ENCODE measurements at regions not wholly inside any gene's neighbourhood (a gene's known extent, or its start where the extent isn't known, plus 50 kb on each side); places are given as distances from the start of the nearest gene placed in this dataset.

DNA sequence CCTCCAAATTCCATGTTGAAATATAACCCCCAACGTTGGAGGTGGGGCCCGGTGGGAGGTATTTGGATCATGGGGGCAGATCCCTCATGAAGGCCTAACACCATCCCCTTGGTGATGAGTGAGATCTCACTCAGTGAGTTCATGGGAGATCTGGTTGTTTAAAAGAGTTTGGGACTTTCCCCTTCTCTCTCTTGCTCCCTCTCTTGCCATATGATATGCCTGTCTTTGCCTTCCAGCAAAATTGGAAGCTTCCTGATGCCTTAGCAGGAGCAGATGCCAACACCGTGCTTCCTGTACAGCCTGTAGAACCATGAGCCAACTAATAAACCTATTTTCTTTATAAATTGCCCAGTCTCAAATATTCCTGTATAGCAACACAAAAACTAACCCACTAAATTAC is 55.7 kb upstream of the CDK1 start:
- DNase-seq (ENCODE audit: extremely low read depth in 1 of 4, low spot score in 3 of 4): no peak
- H3K27ac ChIP-seq (ENCODE audit: extremely low read depth, low read depth, low read length): no peak overlapping the region
- no peaks in the 10 kb centered on the region for H4K20me1 ChIP-seq (replicated peaks; ENCODE audit: control insufficient read depth, insufficient read depth, low read length)
- no peak overlapping the region for H3K4me2 ChIP-seq (ENCODE audit: insufficient read depth, low read length)
- no TSS peak for BruUV-seq (replicated peaks)
- no peaks in the 10 kb centered on the region for H3K36me3 ChIP-seq (ENCODE audit: control insufficient read depth, insufficient read depth, low read length)
- H3K9ac ChIP-seq (ENCODE audit: insufficient read depth in 1 of 2, low read depth in 2 of 2, low read length in 2 of 2): no peak overlapping the region
- intact Hi-C loops (cut with micrococcal nuclease): no loop called here
- H3K79me2 ChIP-seq (ENCODE audit: control insufficient read depth, insufficient read depth, low read length): no peaks in the 10 kb centered on the region
- no peak for FAIRE-seq
- no peaks in the 10 kb centered on the region for H3K9me3 ChIP-seq (replicated peaks; ENCODE audit: control insufficient read depth, insufficient read depth, low read depth, low read length)
- POLR2A ChIA-PET: no interaction called here
- no peak overlapping the region for H2AFZ ChIP-seq (ENCODE audit: low read depth, low read length)
- CTCF ChIA-PET (ENCODE audit: low intra/inter-chr PET ratio): no interaction called here
- H3K27me3 ChIP-seq (ENCODE audit: control insufficient read depth in 2 of 2, insufficient read depth in 2 of 2, low read length in 2 of 2): no peaks in the 10 kb centered on the region
- WGBS (ENCODE audit: insufficient coverage, low coverage, missing lambda C conversion rate): 0% methylated on average over 3 of the region's 3 CpGs
- in situ Hi-C loops (cut with MboI): no loop called here
- no peak for ATAC-seq
- H3K4me1 ChIP-seq (replicated peaks in 1 of 2; ENCODE audit: control insufficient read depth in 2 of 2, insufficient read depth in 2 of 2, low read length in 2 of 2): no peaks in the 10 kb centered on the region
- TF ChIP-seq POLR2B (IDR thresholded peaks at IDR 0.05; ENCODE audit: low read depth, partially characterized antibody) (no peak), PRPF4 (IDR thresholded peaks at IDR 0.05; ENCODE audit: insufficient read depth, low read depth, low read length, poor library complexity, severe bottlenecking) (no peak), HDAC2 (IDR thresholded peaks at IDR 0.05) (no peak)
- TF ChIP-seq, protein P1, sequence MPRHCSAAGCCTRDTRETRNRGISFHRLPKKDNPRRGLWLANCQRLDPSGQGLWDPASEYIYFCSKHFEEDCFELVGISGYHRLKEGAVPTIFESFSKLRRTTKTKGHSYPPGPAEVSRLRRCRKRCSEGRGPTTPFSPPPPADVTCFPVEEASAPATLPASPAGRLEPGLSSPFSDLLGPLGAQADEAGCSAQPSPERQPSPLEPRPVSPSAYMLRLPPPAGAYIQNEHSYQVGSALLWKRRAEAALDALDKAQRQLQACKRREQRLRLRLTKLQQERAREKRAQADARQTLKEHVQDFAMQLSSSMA (CRISPR knock-in tag; IDR thresholded peaks at IDR 0.05): no peak
- TF ChIP-seq, protein P2, sequence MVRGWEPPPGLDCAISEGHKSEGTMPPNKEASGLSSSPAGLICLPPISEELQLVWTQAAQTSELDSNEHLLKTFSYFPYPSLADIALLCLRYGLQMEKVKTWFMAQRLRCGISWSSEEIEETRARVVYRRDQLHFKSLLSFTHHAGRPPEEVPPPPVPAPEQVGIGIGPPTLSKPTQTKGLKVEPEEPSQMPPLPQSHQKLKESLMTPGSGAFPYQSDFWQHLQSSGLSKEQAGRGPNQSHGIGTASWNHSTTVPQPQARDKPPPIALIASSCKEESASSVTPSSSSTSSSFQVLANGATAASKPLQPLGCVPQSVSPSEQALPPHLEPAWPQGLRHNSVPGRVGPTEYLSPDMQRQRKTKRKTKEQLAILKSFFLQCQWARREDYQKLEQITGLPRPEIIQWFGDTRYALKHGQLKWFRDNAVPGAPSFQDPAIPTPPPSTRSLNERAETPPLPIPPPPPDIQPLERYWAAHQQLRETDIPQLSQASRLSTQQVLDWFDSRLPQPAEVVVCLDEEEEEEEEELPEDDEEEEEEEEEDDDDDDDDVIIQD (CRISPR knock-in tag; IDR thresholded peaks at IDR 0.05): no peak
- H3K9me1 ChIP-seq (ENCODE audit: control insufficient read depth, insufficient read depth, low read length): no peaks in the 10 kb centered on the region
- H3K4me3 ChIP-seq: no peak overlapping the region
